ENCODE measurements at regions not wholly inside any gene's neighbourhood (a gene's known extent, or its start where the extent isn't known, plus 50 kb on each side); places are given as distances from the start of the nearest gene placed in this dataset.

DNA sequence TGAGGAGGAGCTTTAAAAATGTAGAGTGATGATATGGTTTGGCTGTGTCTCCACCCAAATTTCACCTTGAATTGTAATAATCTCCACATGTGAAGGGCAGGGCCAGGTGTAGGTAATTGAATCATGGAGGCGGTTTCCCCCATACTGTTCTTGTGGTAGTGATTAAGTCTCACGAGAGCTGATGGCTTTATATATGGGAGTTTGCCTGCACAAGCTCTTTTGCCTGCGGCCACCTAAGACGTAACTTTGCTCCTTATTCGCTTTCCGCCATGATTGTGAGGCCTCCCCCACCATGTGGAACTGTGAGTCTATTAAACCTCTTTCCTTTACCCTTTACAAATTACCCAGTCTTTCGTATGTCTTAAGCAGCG, 332.0 kb downstream of the RAPGEF2 start:
- TF ChIP-seq SIN3A (IDR thresholded peaks at IDR 0.05; ENCODE audit: borderline replicate concordance, insufficient read depth, low read depth, low read length), result no peak
- TF ChIP-seq CTCF (IDR thresholded peaks at IDR 0.05), result no peak
- no peak for TF ChIP-seq POLR2AphosphoS5 (IDR thresholded peaks at IDR 0.05; ENCODE audit: low read depth, low read length)
- no peak for TF ChIP-seq REST (IDR thresholded peaks at IDR 0.05; ENCODE audit: insufficient read depth in 1 of 2, low read depth in 2 of 2, low read length in 1 of 2)
- no peak for TF ChIP-seq TCF7L2 (IDR thresholded peaks at IDR 0.05; ENCODE audit: low read depth, low read length)

Measured in Panc1 (cell line).